ENCODE measurements at regions not wholly inside any gene's neighbourhood (a gene's known extent, or its start where the extent isn't known, plus 50 kb on each side); places are given as distances from the start of the nearest gene placed in this dataset.

DNA sequence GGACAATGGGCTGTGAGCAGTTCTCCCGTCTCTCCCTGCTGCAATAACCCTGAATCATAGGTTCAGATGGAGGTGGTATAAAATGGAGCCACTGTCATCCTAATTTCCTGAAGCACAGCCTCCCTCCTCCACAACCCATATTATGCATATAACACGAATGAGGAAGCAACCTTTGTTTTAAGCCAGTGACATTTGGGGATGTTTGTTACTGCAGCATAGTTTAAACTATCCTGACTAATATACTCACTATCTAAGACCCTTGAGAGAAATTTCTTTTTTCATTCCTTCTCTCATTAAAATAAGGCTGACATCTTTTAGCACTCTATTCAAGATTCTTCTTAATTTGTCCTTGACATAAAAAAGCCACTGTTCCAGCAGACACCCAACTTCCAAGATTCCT is 413.4 kb downstream of the SOX9 start:
- peaks cover 18% of the 10 kb centered on the region for H3K4me1 ChIP-seq
- no peaks in the 10 kb centered on the region for H3K36me3 ChIP-seq (ENCODE audit: low read depth, missing control alignments)
- no peak for TF ChIP-seq POLR2A (IDR thresholded peaks at IDR 0.05)
- TF ChIP-seq, protein P1, sequence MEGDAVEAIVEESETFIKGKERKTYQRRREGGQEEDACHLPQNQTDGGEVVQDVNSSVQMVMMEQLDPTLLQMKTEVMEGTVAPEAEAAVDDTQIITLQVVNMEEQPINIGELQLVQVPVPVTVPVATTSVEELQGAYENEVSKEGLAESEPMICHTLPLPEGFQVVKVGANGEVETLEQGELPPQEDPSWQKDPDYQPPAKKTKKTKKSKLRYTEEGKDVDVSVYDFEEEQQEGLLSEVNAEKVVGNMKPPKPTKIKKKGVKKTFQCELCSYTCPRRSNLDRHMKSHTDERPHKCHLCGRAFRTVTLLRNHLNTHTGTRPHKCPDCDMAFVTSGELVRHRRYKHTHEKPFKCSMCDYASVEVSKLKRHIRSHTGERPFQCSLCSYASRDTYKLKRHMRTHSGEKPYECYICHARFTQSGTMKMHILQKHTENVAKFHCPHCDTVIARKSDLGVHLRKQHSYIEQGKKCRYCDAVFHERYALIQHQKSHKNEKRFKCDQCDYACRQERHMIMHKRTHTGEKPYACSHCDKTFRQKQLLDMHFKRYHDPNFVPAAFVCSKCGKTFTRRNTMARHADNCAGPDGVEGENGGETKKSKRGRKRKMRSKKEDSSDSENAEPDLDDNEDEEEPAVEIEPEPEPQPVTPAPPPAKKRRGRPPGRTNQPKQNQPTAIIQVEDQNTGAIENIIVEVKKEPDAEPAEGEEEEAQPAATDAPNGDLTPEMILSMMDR (IDR thresholded peaks at IDR 0.05), result no peak
- peak overlapping the region in 1 of 2 donors; percentile 6 for H3K27ac ChIP-seq
- H3K9me3 ChIP-seq, result no peaks in the 10 kb centered on the region
- H3K27me3 ChIP-seq, result no peaks in the 10 kb centered on the region
- H3K4me3 ChIP-seq, result no peak overlapping the region
- intact Hi-C loops (cut with DNase I; ENCODE audit: low total_unique reads), result no loop called here
- 88 to 97% methylated on average over 2 of the region's 2 CpGs for WGBS, 2 donors
- no peak for DNase-seq

- DNase-seq, result no peak
- Histone ChIP-seq H3K4me1 (peaks cover 17% of the 10 kb centered on the region), H3K4me3 (no peak overlapping the region), H3K36me3 (ENCODE audit: low read depth, missing control alignments) (no peaks in the 10 kb centered on the region), H3K9me3 (no peaks in the 10 kb centered on the region), H3K27ac (peak overlapping the region in 1 of 2 donors; percentile 6), H3K27me3 (no peaks in the 10 kb centered on the region)
- intact Hi-C loops (cut with DNase I; ENCODE audit: low total_unique reads), result no loop called here
- no peak for TF ChIP-seq POLR2A (IDR thresholded peaks at IDR 0.05)
- TF ChIP-seq, protein P1 (IDR thresholded peaks at IDR 0.05), result no peak
- 88 to 97% methylated on average over 3 of the region's 3 CpGs for WGBS, 2 donors
These were observed 414.0 kb downstream of the SOX9 start for GRCh38 chr17:72534776-72535175.

- no peak overlapping the region for H3K4me3 ChIP-seq
- WGBS, 2 donors, result 69 to 80% methylated on average over 3 to 4 of the region's 4 CpGs
- intact Hi-C loops (cut with DNase I; ENCODE audit: low total_unique reads), result no loop called here
- DNase-seq, result no peak
- H3K36me3 ChIP-seq (ENCODE audit: low read depth, missing control alignments), result no peaks in the 10 kb centered on the region
- H3K9me3 ChIP-seq, result no peaks in the 10 kb centered on the region
- H3K27me3 ChIP-seq, result no peaks in the 10 kb centered on the region
- peak overlapping the region in 1 of 2 donors; percentile 31 for H3K27ac ChIP-seq
- TF ChIP-seq POLR2A (IDR thresholded peaks at IDR 0.05), result no peak
- TF ChIP-seq, protein P1 (IDR thresholded peaks at IDR 0.05), result no peak
- peaks cover 15% of the 10 kb centered on the region for H3K4me1 ChIP-seq
These were observed 414.5 kb downstream of the SOX9 start for GRCh38 chr17:72535346-72535745.

DNA sequence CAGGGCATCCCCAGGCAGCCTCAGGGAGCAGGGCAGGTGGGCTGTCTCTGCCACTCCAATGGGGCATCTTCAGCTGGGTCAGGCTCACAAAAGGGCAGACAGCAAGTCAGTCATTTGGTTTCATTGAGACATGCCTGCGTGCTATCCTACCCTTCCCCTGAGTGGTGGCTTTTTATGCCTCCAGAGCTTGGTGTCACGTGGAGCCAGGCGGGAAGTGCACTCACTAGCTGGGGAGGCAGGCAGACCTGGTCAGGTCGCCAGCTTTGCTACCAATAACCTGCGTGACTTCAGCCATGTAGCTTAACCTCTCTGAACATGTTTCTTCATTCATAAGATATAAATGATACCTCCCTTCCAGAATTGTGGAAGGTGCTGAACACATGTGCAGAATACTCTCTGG is 415.0 kb downstream of the SOX9 start:
- peaks cover 16% of the 10 kb centered on the region for H3K4me1 ChIP-seq
- H3K27ac ChIP-seq, result no peak overlapping the region
- WGBS, 2 donors, result 77 to 98% methylated on average over 3 to 5 of the region's 5 CpGs
- H3K27me3 ChIP-seq, result no peaks in the 10 kb centered on the region
- intact Hi-C loops (cut with DNase I; ENCODE audit: low total_unique reads), result no loop called here
- no peak for TF ChIP-seq POLR2A (IDR thresholded peaks at IDR 0.05)
- TF ChIP-seq, protein P1 (IDR thresholded peaks at IDR 0.05), result no peak
- no peaks in the 10 kb centered on the region for H3K36me3 ChIP-seq (ENCODE audit: low read depth, missing control alignments)
- DNase-seq, result no peak
- no peak overlapping the region for H3K4me3 ChIP-seq
- no peaks in the 10 kb centered on the region for H3K9me3 ChIP-seq

GRCh38 chr17:72536788-72537187 is 416.0 kb downstream of the SOX9 start:
- intact Hi-C loops (cut with DNase I; ENCODE audit: low total_unique reads), result no loop called here
- H3K4me3 ChIP-seq, result no peak overlapping the region

More at GRCh38 chr17:72536788-72537187, 416.0 kb downstream of the SOX9 start:
- peaks cover 13% of the 10 kb centered on the region for H3K4me1 ChIP-seq
- no peak for DNase-seq
- H3K27me3 ChIP-seq, result no peaks in the 10 kb centered on the region
- no peaks in the 10 kb centered on the region for H3K36me3 ChIP-seq (ENCODE audit: low read depth, missing control alignments)
- 91 to 97% methylated on average over 7 to 9 of the region's 9 CpGs for WGBS, 2 donors
- H3K9me3 ChIP-seq, result no peaks in the 10 kb centered on the region
- no peak for TF ChIP-seq POLR2A (IDR thresholded peaks at IDR 0.05)
- TF ChIP-seq, protein P1 (IDR thresholded peaks at IDR 0.05), result no peak
- no peak overlapping the region for H3K27ac ChIP-seq

All from testis (tissue), 2 donors.